ENCODE measurements at regions not wholly inside any gene's neighbourhood (a gene's known extent, or its start where the extent isn't known, plus 50 kb on each side); places are given as distances from the start of the nearest gene placed in this dataset.

DNA sequence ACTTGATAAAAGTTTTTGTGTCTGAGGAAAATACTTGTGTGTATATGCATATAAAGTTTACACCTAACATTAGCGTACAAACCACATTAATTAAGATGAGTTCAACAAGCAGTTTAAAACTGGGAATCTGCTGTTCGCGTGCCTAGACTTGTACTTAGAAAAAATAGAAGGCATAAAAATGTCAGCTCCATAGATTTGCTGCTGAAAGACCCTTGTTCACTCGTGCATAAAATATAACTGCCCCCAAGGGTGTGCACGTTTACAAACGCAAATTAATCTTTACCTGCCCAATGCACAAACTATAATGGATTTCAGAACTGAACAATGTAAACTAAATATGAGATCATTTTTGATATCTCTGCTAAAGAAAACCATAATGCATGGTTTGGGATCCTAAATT, 392.3 kb upstream of the ADGRL2 start:
- no peaks in the 10 kb centered on the region for H3K36me3 Mint-ChIP-seq (ENCODE audit: low read depth)
- no peaks in the 10 kb centered on the region for H3K27me3 Mint-ChIP-seq
- no peak overlapping the region for H3K27ac Mint-ChIP-seq
- no peaks in the 10 kb centered on the region for H3K9me3 ChIP-seq (ENCODE audit: control insufficient read depth, low read length, poor library complexity, severe bottlenecking)
- DNase-seq (no peak), ATAC-seq (no peak)
- H3K4me1 Mint-ChIP-seq = no peaks in the 10 kb centered on the region
- no peak overlapping the region for H3K4me3 Mint-ChIP-seq

- ATAC-seq (no peak), DNase-seq (no peak)
- H3K27me3 Mint-ChIP-seq = no peaks in the 10 kb centered on the region
- H3K4me1 Mint-ChIP-seq = no peaks in the 10 kb centered on the region
- no peaks in the 10 kb centered on the region for H3K36me3 Mint-ChIP-seq (ENCODE audit: low read depth)
- no peak overlapping the region for H3K27ac Mint-ChIP-seq
- peak overlapping the region; percentile 5 for H3K4me3 Mint-ChIP-seq
- no peaks in the 10 kb centered on the region for H3K9me3 ChIP-seq (ENCODE audit: control insufficient read depth, low read length, poor library complexity, severe bottlenecking)
Measured at GRCh38 chr1:81407000-81407821, 393.5 kb upstream of the ADGRL2 start.

DNA sequence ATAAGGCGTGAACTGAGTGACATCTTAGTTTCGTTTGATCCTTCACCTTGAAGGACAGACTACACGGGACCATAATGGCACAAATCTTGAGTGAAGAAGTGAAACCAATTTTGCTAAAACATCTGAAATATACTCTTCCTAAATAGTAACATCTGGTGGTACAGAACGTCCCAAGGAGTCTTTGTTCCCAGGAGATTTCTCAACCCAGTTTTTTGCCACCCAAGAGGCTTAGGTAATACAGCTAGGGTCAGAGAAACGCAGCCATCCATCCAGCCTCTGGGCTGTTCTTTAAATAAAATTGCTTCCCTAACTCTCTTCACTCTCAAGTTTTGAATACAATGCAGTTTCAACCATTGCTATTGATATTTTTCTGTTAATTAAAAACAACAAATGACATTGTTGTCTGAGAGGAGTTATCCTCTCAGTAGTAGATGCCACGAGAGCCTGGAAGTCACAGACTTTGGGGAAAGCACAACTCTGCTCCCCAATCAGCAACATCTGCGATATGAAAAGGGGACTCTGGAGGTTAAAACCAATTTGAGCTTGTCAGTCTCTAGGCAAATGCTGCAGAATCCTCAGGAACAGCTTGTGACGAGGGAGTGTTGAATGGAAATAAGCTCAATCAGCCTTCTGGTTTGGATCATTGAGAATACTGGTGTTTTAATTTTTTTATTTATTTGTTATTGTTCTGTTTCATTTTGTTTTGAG, 394.3 kb upstream of the ADGRL2 start:
- Mint-ChIP-seq H3K4me3 (no peak overlapping the region), H3K4me1 (no peaks in the 10 kb centered on the region), H3K36me3 (ENCODE audit: low read depth) (no peaks in the 10 kb centered on the region), H3K27ac (no peak overlapping the region), H3K27me3 (no peaks in the 10 kb centered on the region)
- DNase-seq (no peak), ATAC-seq (no peak)
- H3K9me3 ChIP-seq (ENCODE audit: control insufficient read depth, low read length, poor library complexity, severe bottlenecking) = no peaks in the 10 kb centered on the region

DNA sequence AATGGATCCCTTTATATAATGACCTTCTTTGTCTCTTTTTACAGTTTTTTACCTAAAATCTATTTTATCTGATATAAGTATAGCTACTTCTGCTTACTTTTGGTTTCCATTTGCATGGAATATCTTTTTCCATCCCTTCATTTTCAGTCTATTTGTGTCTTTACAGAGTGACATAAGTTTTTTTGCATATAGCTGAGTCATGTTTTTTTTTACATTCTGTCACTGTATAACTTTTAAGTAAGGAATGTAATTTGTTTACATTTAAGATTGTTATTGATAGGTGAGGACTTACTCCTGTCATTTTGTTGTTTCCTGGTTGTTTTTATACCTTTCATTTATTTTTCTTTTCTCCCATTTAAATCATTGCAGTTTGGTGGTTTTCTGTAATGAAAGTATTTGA, 402.7 kb upstream of the ADGRL2 start:
- DNase-seq (no peak), ATAC-seq (no peak)
- H3K4me3 Mint-ChIP-seq = no peak overlapping the region
- no peak overlapping the region for H3K27ac Mint-ChIP-seq
- H3K36me3 Mint-ChIP-seq (ENCODE audit: low read depth) = no peaks in the 10 kb centered on the region
- H3K9me3 ChIP-seq (ENCODE audit: control insufficient read depth, low read length, poor library complexity, severe bottlenecking) = no peaks in the 10 kb centered on the region
- H3K4me1 Mint-ChIP-seq = no peaks in the 10 kb centered on the region
- H3K27me3 Mint-ChIP-seq = no peaks in the 10 kb centered on the region

DNA sequence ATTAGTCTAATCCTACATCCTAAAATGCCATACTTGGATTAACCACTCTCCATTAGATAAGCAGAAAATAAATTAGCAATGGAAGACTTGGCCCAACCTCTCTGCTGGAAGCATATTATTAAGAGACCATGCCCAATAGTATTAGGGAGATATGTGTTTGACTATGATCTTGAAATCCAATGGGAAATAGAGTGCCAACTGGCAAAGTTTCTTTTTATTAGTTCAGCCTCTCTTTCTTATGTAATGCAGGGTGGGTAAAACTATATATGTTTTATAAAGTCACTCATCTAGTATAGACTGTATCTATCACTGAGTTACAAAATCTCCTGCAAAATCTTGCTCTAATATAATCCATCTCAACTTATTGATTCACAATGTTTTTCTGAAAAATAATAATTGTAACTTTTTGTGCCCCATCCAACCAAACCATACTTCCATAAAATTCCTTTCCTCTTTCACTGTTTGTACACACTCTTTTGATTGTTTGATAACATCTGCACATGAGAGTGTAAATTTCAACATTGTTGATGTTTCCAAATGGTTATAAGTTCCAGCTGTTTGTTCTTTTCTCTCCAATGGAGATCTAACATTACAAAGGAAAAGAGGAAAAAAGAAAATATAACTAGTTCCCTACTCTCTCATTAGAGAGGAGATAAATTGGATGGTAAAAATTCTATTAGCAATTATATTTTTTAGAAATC, 408.1 kb upstream of the ADGRL2 start:
- H3K27me3 Mint-ChIP-seq = no peaks in the 10 kb centered on the region
- no peaks in the 10 kb centered on the region for H3K4me1 Mint-ChIP-seq
- H3K9me3 ChIP-seq (ENCODE audit: control insufficient read depth, low read length, poor library complexity, severe bottlenecking) = no peaks in the 10 kb centered on the region
- no peaks in the 10 kb centered on the region for H3K36me3 Mint-ChIP-seq (ENCODE audit: low read depth)
- ATAC-seq = no peak
- no peak overlapping the region for H3K27ac Mint-ChIP-seq
- H3K4me3 Mint-ChIP-seq = no peak overlapping the region
- no peak for DNase-seq

DNA sequence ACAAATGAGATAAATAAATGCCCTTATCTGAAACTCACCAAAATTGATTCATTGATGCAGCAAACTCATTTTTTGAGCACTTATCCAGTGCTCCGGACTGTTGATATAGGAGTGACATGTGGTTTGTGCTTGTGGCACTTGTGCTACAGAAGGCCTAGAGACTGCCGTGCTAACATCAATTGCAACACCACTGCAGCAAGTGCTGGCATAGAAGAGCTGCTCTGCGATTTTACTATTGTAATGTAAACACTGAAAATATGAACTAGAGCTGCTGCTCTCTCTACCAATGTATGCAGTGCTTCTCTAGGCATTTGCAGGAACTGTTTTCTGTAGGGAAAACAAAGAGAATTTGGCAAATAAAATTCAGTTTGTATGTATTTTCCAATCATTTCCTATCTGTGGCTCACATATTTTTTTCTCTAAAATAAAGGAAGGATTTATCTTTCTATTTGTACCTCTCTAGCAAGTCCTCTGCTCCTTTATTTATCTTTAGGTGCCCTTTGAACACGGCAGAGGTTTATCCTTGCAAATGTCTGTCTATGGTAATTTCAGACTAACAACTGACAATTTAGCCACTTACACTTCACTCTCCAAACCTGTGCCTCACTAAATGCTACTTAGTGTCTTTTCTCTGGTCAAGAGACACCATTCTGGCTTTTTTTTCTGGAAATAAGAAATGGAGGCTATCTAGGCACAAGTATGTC, 409.5 kb upstream of the ADGRL2 start:
- no peaks in the 10 kb centered on the region for H3K4me1 Mint-ChIP-seq
- no peak for DNase-seq
- no peaks in the 10 kb centered on the region for H3K27me3 Mint-ChIP-seq
- H3K36me3 Mint-ChIP-seq (ENCODE audit: low read depth) = no peaks in the 10 kb centered on the region
- no peaks in the 10 kb centered on the region for H3K9me3 ChIP-seq (ENCODE audit: control insufficient read depth, low read length, poor library complexity, severe bottlenecking)
- ATAC-seq = no peak
- H3K27ac Mint-ChIP-seq = no peak overlapping the region
- no peak overlapping the region for H3K4me3 Mint-ChIP-seq

- no peaks in the 10 kb centered on the region for H3K9me3 ChIP-seq (ENCODE audit: control insufficient read depth, low read length, poor library complexity, severe bottlenecking)
- ATAC-seq = no peak
- Mint-ChIP-seq H3K4me1 (no peaks in the 10 kb centered on the region), H3K4me3 (no peak overlapping the region), H3K27ac (no peak overlapping the region), H3K27me3 (no peaks in the 10 kb centered on the region), H3K36me3 (ENCODE audit: low read depth) (no peaks in the 10 kb centered on the region)
- DNase-seq = no peak
Measured at GRCh38 chr1:81388435-81388834, 412.3 kb upstream of the ADGRL2 start.

DNA sequence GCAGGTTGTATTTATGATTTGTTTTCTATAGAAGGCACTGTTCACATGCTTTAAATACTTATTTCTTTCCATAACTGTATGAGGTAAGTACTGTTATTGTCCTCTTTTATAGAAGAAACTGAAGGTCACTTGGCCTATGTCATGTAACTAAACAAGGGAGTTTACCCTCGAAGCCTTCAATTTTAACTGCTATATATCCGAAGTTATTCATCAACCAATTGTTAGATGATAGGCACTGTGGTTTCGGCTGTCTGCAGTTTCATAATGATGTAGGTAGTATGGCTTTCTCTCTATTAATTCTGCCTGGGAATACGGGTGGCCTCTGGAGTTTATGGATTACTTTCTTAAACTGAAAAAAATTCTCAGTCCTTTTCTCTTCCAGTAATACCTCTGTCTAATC, 413.3 kb upstream of the ADGRL2 start:
- Mint-ChIP-seq H3K27ac (no peak overlapping the region), H3K4me3 (no peak overlapping the region), H3K27me3 (no peaks in the 10 kb centered on the region), H3K36me3 (ENCODE audit: low read depth) (no peaks in the 10 kb centered on the region), H3K4me1 (no peaks in the 10 kb centered on the region)
- H3K9me3 ChIP-seq (ENCODE audit: control insufficient read depth, low read length, poor library complexity, severe bottlenecking) = no peaks in the 10 kb centered on the region
- DNase-seq (no peak), ATAC-seq (no peak)

DNA sequence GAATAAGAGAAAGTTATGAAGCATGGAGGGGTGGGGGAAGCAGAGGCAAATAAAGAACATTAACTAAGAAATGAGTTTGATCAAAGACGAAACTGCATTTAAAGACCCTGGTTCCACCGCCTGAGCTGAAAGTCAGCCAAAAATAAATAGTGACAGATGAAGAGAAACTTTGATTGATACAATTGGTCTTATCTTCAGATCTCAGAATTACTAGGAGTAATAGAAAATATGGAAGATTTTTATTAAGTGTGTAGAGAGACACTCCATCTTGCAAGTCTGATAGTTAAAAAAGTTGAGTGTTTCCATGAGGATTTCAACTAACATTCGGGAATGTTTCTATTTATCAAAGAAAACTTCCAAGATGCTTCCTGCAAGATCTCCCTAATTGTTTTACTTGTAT, 418.2 kb upstream of the ADGRL2 start:
- no peaks in the 10 kb centered on the region for H3K36me3 Mint-ChIP-seq (ENCODE audit: low read depth)
- no peaks in the 10 kb centered on the region for H3K9me3 ChIP-seq (ENCODE audit: control insufficient read depth, low read length, poor library complexity, severe bottlenecking)
- no peaks in the 10 kb centered on the region for H3K27me3 Mint-ChIP-seq
- H3K4me3 Mint-ChIP-seq = no peak overlapping the region
- no peaks in the 10 kb centered on the region for H3K4me1 Mint-ChIP-seq
- ATAC-seq (no peak), DNase-seq (no peak)
- no peak overlapping the region for H3K27ac Mint-ChIP-seq

- H3K9me3 ChIP-seq (ENCODE audit: control insufficient read depth, low read length, poor library complexity, severe bottlenecking) = no peaks in the 10 kb centered on the region
- ATAC-seq (no peak), DNase-seq (no peak)
- no peaks in the 10 kb centered on the region for H3K4me1 Mint-ChIP-seq
- H3K27ac Mint-ChIP-seq = no peak overlapping the region
- no peaks in the 10 kb centered on the region for H3K27me3 Mint-ChIP-seq
- no peak overlapping the region for H3K4me3 Mint-ChIP-seq
- no peaks in the 10 kb centered on the region for H3K36me3 Mint-ChIP-seq (ENCODE audit: low read depth)
Measured at GRCh38 chr1:81381881-81382280, 418.9 kb upstream of the ADGRL2 start.

DNA sequence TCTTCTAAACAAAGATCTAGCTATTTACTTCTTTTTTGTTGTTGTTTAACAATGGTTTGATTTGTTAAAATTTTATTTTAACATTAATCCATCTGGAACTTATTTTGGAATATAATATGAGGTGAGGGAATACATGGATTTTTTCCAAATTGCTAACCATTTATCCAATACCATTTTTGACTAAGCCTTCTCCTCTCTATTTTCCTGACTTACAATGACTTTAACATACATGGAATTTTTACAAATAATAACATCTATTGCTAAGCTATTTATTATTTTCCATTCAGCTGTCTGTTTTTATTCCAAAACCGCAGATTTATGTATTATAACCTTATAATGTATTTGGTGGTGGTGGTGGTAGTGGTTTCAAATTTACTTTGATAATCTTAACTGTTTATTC, 420.3 kb upstream of the ADGRL2 start:
- Mint-ChIP-seq H3K27me3 (no peaks in the 10 kb centered on the region), H3K4me1 (no peaks in the 10 kb centered on the region), H3K4me3 (no peak overlapping the region), H3K36me3 (ENCODE audit: low read depth) (no peaks in the 10 kb centered on the region), H3K27ac (no peak overlapping the region)
- no peak for ATAC-seq
- DNase-seq = no peak
- no peaks in the 10 kb centered on the region for H3K9me3 ChIP-seq (ENCODE audit: control insufficient read depth, low read length, poor library complexity, severe bottlenecking)

DNA sequence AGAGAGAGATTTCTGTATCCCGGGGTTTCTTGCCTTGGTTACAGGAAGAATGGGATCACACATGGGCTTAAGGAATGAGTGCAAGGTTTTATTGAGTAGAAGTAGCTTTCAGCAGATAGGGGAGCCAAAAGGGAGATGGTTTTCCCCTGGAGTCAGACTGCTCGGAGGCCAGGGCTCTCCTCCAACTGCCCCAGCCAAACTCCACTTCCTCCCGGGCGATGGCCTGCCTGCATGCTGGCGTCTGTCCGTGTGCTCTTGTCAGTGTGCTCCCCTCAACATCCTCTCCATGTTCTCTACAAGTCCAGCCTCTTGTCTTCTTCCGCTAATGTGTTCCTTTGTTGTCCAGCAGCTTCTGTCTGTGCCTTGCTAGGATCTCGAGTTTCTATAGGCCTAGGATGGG, 421.3 kb upstream of the ADGRL2 start:
- no peaks in the 10 kb centered on the region for H3K9me3 ChIP-seq (ENCODE audit: control insufficient read depth, low read length, poor library complexity, severe bottlenecking)
- no peak overlapping the region for H3K27ac Mint-ChIP-seq
- H3K36me3 Mint-ChIP-seq (ENCODE audit: low read depth) = no peaks in the 10 kb centered on the region
- no peak for DNase-seq
- no peak overlapping the region for H3K4me3 Mint-ChIP-seq
- no peak for ATAC-seq
- H3K27me3 Mint-ChIP-seq = no peaks in the 10 kb centered on the region
- no peaks in the 10 kb centered on the region for H3K4me1 Mint-ChIP-seq

DNA sequence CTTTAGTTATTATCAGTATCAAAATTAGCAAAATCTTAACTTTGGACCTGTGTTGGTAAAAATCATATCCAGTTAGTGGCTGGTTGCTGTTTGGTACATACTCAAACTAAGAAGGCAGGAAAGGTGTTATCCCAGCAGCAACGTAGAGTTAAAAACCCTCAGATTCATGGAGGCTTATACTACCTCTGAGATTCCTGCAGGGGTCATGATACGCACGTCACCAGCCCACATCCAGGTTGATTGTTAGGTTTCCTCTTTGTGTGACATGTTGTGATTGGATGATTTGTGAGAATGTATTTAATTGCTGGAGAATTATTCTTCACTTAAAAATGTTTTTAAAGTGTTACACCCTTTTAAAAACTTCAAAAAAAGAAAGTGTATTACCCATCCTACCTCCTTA, 423.3 kb upstream of the ADGRL2 start:
- no peaks in the 10 kb centered on the region for H3K36me3 Mint-ChIP-seq (ENCODE audit: low read depth)
- ATAC-seq = no peak
- DNase-seq = no peak
- no peaks in the 10 kb centered on the region for H3K4me1 Mint-ChIP-seq
- H3K4me3 Mint-ChIP-seq = no peak overlapping the region
- no peaks in the 10 kb centered on the region for H3K9me3 ChIP-seq (ENCODE audit: control insufficient read depth, low read length, poor library complexity, severe bottlenecking)
- H3K27ac Mint-ChIP-seq = no peak overlapping the region
- no peaks in the 10 kb centered on the region for H3K27me3 Mint-ChIP-seq
